HepG2 (cell line): ENCODE measurements at regions not wholly inside any gene's neighbourhood (a gene's known extent, or its start where the extent isn't known, plus 50 kb on each side); places are given as distances from the start of the nearest gene placed in this dataset.

Source experiments
- ATAC-seq: fragments of 200-7000 bp; cut with Tn5 transposase; 3 replicates; pipeline ENCODE4 v1.9.1; 2020; ENCODE audit warnings: mild to moderate bottlenecking, moderate library complexity
- BruUV-seq: library from RNA; stranded (reverse); fragments of 400-500 nt; replicated peaks from 2 replicates; lab custom pipeline; 2021; lab: Mats Ljungman, UMichigan
- CTCF ChIA-PET: fragments of 300-600 bp; formaldehyde crosslinking; extraction: SDS; loops from one replicate; lab custom pipeline; 2021; ENCODE audit warnings: low total read pairs, inconsistent platforms, low intra/inter-chr PET ratio; lab: Yijun Ruan, JAX
- POLR2A ChIA-PET: fragments of 350-600 bp; sonication (Branson Sonifier 250); formaldehyde crosslinking; loops from one replicate; lab custom pipeline; 2020; ENCODE audit warnings: antibody characterized with exemption, inconsistent platforms; lab: Yijun Ruan, JAX
- DNase-seq: peaks from one replicate; pipeline ENCODE4 v3.0.0-alpha.2; 2015; ENCODE audit warnings: low spot score
- FAIRE-seq: peaks from 3 replicates; lab custom pipeline; 2011; peaks lifted over from hg19 to GRCh38; lab: Jason Lieb, UNC
- H2AFZ ChIP-seq: one replicate; pipeline ENCODE4 v1.6.1; 2011; ENCODE audit warnings: low read length, inconsistent platforms
- H3K27ac ChIP-seq: fragments of 300-600 bp; 3 replicates; pipeline ENCODE4 v1.8.0; 2011; ENCODE audit warnings: mixed run types, mild to moderate bottlenecking, mixed read lengths, low read length, inconsistent platforms; ENCODE audit not compliant: insufficient read depth; ENCODE audit errors: extremely low read length
- H3K27me3 ChIP-seq, 2 experiments: fragments of 200-600 bp in 1 of 2; 2 replicates in 1 of 2; 3 replicates in 1 of 2; pipeline versions ENCODE4 v1.6.0 to v1.8.0; 2011; ENCODE audit warnings: low read length in 2 of 2, mild to moderate bottlenecking in 2 of 2, moderate library complexity in 2 of 2, inconsistent platforms in 1 of 2; ENCODE audit not compliant: insufficient read depth in 2 of 2, control insufficient read depth in 1 of 2
- H3K36me3 ChIP-seq, 2 experiments: fragments of 200-600 bp in 1 of 2; replicated peaks in 1 of 2; 2 replicates in 1 of 2; 3 replicates in 1 of 2; pipeline versions ENCODE4 v1.5.1 to v1.8.0; 2011; ENCODE audit warnings: low read length in 2 of 2, inconsistent platforms in 1 of 2; ENCODE audit not compliant: insufficient read depth in 2 of 2, control insufficient read depth in 1 of 2
- H3K4me1 ChIP-seq: 2 replicates; pipeline ENCODE4 v1.5.1; 2012; ENCODE audit warnings: low read length, inconsistent platforms; ENCODE audit not compliant: insufficient read depth
- H3K4me2 ChIP-seq: 2 replicates; pipeline ENCODE4 v1.6.0; 2011; ENCODE audit warnings: low read depth, low read length, inconsistent platforms
- H3K4me3 ChIP-seq, 3 experiments: fragments of 200-600 bp in 1 of 3; sonication (generic), shearing (Covaris generic) in 1 of 3; replicated peaks in 1 of 3; 2 replicates each; pipeline ENCODE4 v1.5.1; 2011 to 2016; ENCODE audit warnings: low read length in 3 of 3, inconsistent platforms in 2 of 3, low read depth in 2 of 3, mild to moderate bottlenecking in 2 of 3, control low read depth in 1 of 3, mixed read lengths in 1 of 3; ENCODE audit not compliant: insufficient read depth in 1 of 3
- H3K79me2 ChIP-seq: one replicate; pipeline ENCODE4 v1.6.1; 2011; ENCODE audit warnings: low read length, inconsistent platforms; ENCODE audit not compliant: insufficient read depth
- H3K9ac ChIP-seq: 2 replicates; pipeline ENCODE4 v1.6.0; 2011; ENCODE audit warnings: mild to moderate bottlenecking, low read depth, low read length, inconsistent platforms; ENCODE audit not compliant: insufficient read depth
- H3K9me3 ChIP-seq: 2 replicates; pipeline ENCODE4 v1.5.1; 2012; ENCODE audit warnings: mild to moderate bottlenecking, low read length
- H4K20me1 ChIP-seq: 2 replicates; pipeline ENCODE4 v1.6.0; 2011; ENCODE audit warnings: inconsistent platforms, mild to moderate bottlenecking, low read length, moderate library complexity; ENCODE audit not compliant: insufficient read depth
- CSRNP1 ChIP-seq: sonication (generic); formaldehyde crosslinking; IDR thresholded peaks from 2 replicates; pipeline ENCODE4 v1.8.1; 2023; ENCODE audit warnings: mild to moderate bottlenecking, missing genetic modification reagents
- GTF3A ChIP-seq: sonication (generic); formaldehyde crosslinking; conservative IDR thresholded peaks from 2 replicates; pipeline ENCODE4 v1.4.0; 2020; ENCODE audit warnings: mild to moderate bottlenecking, missing genetic modification reagents
- HNRNPH1 ChIP-seq: fragments of 200-400 bp; formaldehyde crosslinking; optimal IDR thresholded peaks from 2 replicates; pipeline ENCODE3; 2017; ENCODE audit warnings: mild to moderate bottlenecking, low read depth, low read length
- MTERF4 ChIP-seq: sonication (generic); formaldehyde crosslinking; IDR thresholded peaks from 2 replicates; pipeline ENCODE4 v1.8.0; 2023; ENCODE audit warnings: mild to moderate bottlenecking, missing genetic modification reagents
- ZBTB44 ChIP-seq: sonication (generic); formaldehyde crosslinking; IDR thresholded peaks from 2 replicates; pipeline ENCODE4 v1.4.0; 2020; ENCODE audit warnings: missing genetic modification reagents
- ZBTB49 ChIP-seq: sonication (generic); formaldehyde crosslinking; IDR thresholded peaks from 2 replicates; pipeline ENCODE4 v1.4.0; 2020; ENCODE audit warnings: missing genetic modification reagents, borderline replicate concordance
- ZNF138 ChIP-seq: sonication (generic); formaldehyde crosslinking; IDR thresholded peaks from 2 replicates; pipeline ENCODE4 v1.5.0; 2020; ENCODE audit warnings: mild to moderate bottlenecking, low read depth, missing genetic modification reagents
- ZNF354B ChIP-seq: sonication (generic); formaldehyde crosslinking; IDR thresholded peaks from 2 replicates; pipeline ENCODE4 v1.8.0; 2022; ENCODE audit warnings: mild to moderate bottlenecking, missing genetic modification reagents
- ZNF547 ChIP-seq: sonication (generic); formaldehyde crosslinking; IDR thresholded peaks from 2 replicates; pipeline ENCODE4 v1.5.1; 2020; ENCODE audit warnings: mild to moderate bottlenecking, missing genetic modification reagents
- WGBS: methylation state at CpG from one replicate; pipeline ENCODE4 v1.1.6; 2017; ENCODE audit warnings: low lambda C conversion rate; 5-methylcytosine and 5-hydroxymethylcytosine counted together
- in situ Hi-C: cut with HindIII; loops from 2 replicates; pipeline ENCODE4 v1.10.0; 2017; ENCODE audit warnings: low pct_unique_long_range_greater_than_20kb; ENCODE audit not compliant: extremely low pct_ligation_motif_present
- intact Hi-C: fragments of 100-400 bp; cut with micrococcal nuclease; formaldehyde crosslinking; loops from one replicate; pipeline ENCODE4 v1.10.0; 2022; ENCODE audit not compliant: unreplicated experiment

GRCh38 chr4:89556601-89557305 is 249.2 kb upstream of the GPRIN3 start:
- no peak overlapping the region for H3K4me2 ChIP-seq
- BruUV-seq = no TSS peak
- H3K27ac ChIP-seq = no peak overlapping the region
- no peak overlapping the region for H3K4me3 ChIP-seq
- intact Hi-C loops (no loop called here), in situ Hi-C loops (no loop called here)
- ChIA-PET POLR2A (no interaction called here), CTCF (no interaction called here)
- TF ChIP-seq MTERF4 (CRISPR knock-in tag) (no peak), HNRNPH1 (no peak), ZNF138 (no peak), CSRNP1 (no peak), ZNF547 (CRISPR knock-in tag) (no peak)
- no peak overlapping the region for H2AFZ ChIP-seq
- FAIRE-seq (no peak), ATAC-seq (no peak), DNase-seq (no peak)
- H3K9ac ChIP-seq = no peak overlapping the region
- H3K79me2 ChIP-seq = no peaks in the 10 kb centered on the region
- under 1% methylated on average over 4 of the region's 4 CpGs for WGBS
- H3K36me3 ChIP-seq = no peaks in the 10 kb centered on the region
- H3K27me3 ChIP-seq = no peaks in the 10 kb centered on the region
- H3K4me1 ChIP-seq = no peaks in the 10 kb centered on the region
- H3K9me3 ChIP-seq = no peaks in the 10 kb centered on the region
- no peaks in the 10 kb centered on the region for H4K20me1 ChIP-seq

- CTCF ChIA-PET = no interaction called here
- Histone ChIP-seq H3K9ac (no peak overlapping the region), H3K79me2 (no peaks in the 10 kb centered on the region), H2AFZ (no peak overlapping the region), H4K20me1 (no peaks in the 10 kb centered on the region), H3K4me1 (no peaks in the 10 kb centered on the region), H3K27ac (no peak overlapping the region), H3K4me3 (no peak overlapping the region), H3K27me3 (no peaks in the 10 kb centered on the region), H3K36me3 (no peaks in the 10 kb centered on the region), H3K4me2 (no peak overlapping the region), H3K9me3 (no peaks in the 10 kb centered on the region)
- BruUV-seq = no TSS peak
- FAIRE-seq = no peak
- no peak for ATAC-seq
- WGBS = 0% methylated on average over 3 of the region's 3 CpGs
- TF ChIP-seq ZBTB49 (CRISPR knock-in tag) = no peak
- TF ChIP-seq GTF3A (CRISPR knock-in tag) = no peak
- TF ChIP-seq ZNF354B (CRISPR knock-in tag) = no peak
- TF ChIP-seq ZBTB44 (CRISPR knock-in tag) = no peak
- no peak for DNase-seq
- POLR2A ChIA-PET = no interaction called here
- in situ Hi-C loops = no loop called here
- intact Hi-C loops = no loop called here
These were observed 243.6 kb upstream of the GPRIN3 start for GRCh38 chr4:89551191-89551590.
